WTC11 (cell line): ENCODE measurements at regions not wholly inside any gene's neighbourhood (a gene's known extent, or its start where the extent isn't known, plus 50 kb on each side); places are given as distances from the start of the nearest gene placed in this dataset.

ENCODE experiments used
- ATF1 ChIP-seq: sonication (generic); formaldehyde crosslinking; IDR thresholded peaks from 2 replicates; pipeline ENCODE4 v1.8.1; 2023; ENCODE audit warnings: mild to moderate bottlenecking, moderate library complexity, missing genetic modification reagents
- ATF6 ChIP-seq: sonication (generic); formaldehyde crosslinking; IDR thresholded peaks from 2 replicates; pipeline ENCODE4 v1.8.1; 2023; ENCODE audit warnings: mild to moderate bottlenecking, missing genetic modification reagents
- CBFB ChIP-seq: sonication (generic); formaldehyde crosslinking; IDR thresholded peaks from 2 replicates; pipeline ENCODE4 v1.8.1; 2022; ENCODE audit warnings: mild to moderate bottlenecking, low read depth, missing genetic modification reagents
- CREM ChIP-seq: sonication (generic); formaldehyde crosslinking; IDR thresholded peaks from 2 replicates; pipeline ENCODE4 v1.8.1; 2022; ENCODE audit warnings: mild to moderate bottlenecking, missing genetic modification reagents, moderate library complexity
- E2F5 ChIP-seq: sonication (generic); formaldehyde crosslinking; IDR thresholded peaks from 2 replicates; pipeline ENCODE4 v1.8.1; 2022; ENCODE audit warnings: mild to moderate bottlenecking, moderate library complexity, missing genetic modification reagents
- ERG ChIP-seq: fragments of 250-450 bp; sonication (Bioruptor Pico); IDR thresholded peaks from 2 replicates; pipeline ENCODE4 v1.8.0; 2021; ENCODE audit warnings: mild to moderate bottlenecking
- ESRRA ChIP-seq: sonication (generic); formaldehyde crosslinking; IDR thresholded peaks from 2 replicates; pipeline ENCODE4 v1.8.1; 2022; ENCODE audit warnings: mild to moderate bottlenecking, missing genetic modification reagents, borderline replicate concordance
- ETV6 ChIP-seq: sonication (generic); formaldehyde crosslinking; IDR thresholded peaks from 2 replicates; pipeline ENCODE4 v1.8.1; 2022; ENCODE audit warnings: mild to moderate bottlenecking, missing genetic modification reagents
- FOXP4 ChIP-seq: sonication (generic); formaldehyde crosslinking; IDR thresholded peaks from 2 replicates; pipeline ENCODE4 v1.8.0; 2022; ENCODE audit warnings: mild to moderate bottlenecking, missing genetic modification reagents
- NFATC4 ChIP-seq: fragments of 250-450 bp; sonication (Bioruptor Pico); IDR thresholded peaks from 2 replicates; pipeline ENCODE4 v1.9.0; 2021; ENCODE audit warnings: mild to moderate bottlenecking
- NR2C2 ChIP-seq: sonication (generic); formaldehyde crosslinking; IDR thresholded peaks from 2 replicates; pipeline ENCODE4 v1.8.0; 2022; ENCODE audit warnings: mild to moderate bottlenecking, missing genetic modification reagents
- RORB ChIP-seq: fragments of 250-450 bp; sonication (Bioruptor Pico); IDR thresholded peaks from 2 replicates; pipeline ENCODE4 v1.9.0; 2021; ENCODE audit warnings: mild to moderate bottlenecking
- SP1 ChIP-seq: sonication (generic); formaldehyde crosslinking; conservative IDR thresholded peaks from 2 replicates; pipeline ENCODE4 v1.8.1; 2022; ENCODE audit warnings: missing genetic modification reagents
- ZNF121 ChIP-seq: sonication (generic); formaldehyde crosslinking; IDR thresholded peaks from 2 replicates; pipeline ENCODE4 v1.8.0; 2023; ENCODE audit warnings: missing genetic modification reagents
- ZNF232 ChIP-seq: sonication (generic); formaldehyde crosslinking; IDR thresholded peaks from 2 replicates; pipeline ENCODE4 v1.8.0; 2022; ENCODE audit warnings: mild to moderate bottlenecking, missing genetic modification reagents
- ZNF317 ChIP-seq: sonication (generic); formaldehyde crosslinking; IDR thresholded peaks from 2 replicates; pipeline ENCODE4 v1.8.1; 2023; ENCODE audit warnings: low read depth, mild to moderate bottlenecking, moderate library complexity, missing genetic modification reagents, borderline replicate concordance
- ZNF512 ChIP-seq: sonication (generic); formaldehyde crosslinking; IDR thresholded peaks from 2 replicates; pipeline ENCODE4 v1.8.1; 2022; ENCODE audit warnings: missing genetic modification reagents, borderline replicate concordance
- ZNF671 ChIP-seq: fragments of 250-450 bp; sonication (Bioruptor Pico); IDR thresholded peaks from 2 replicates; pipeline ENCODE4 v1.8.0; 2021; ENCODE audit warnings: mild to moderate bottlenecking
- TF ChIP-seq, protein P1 (sequence below): fragments of 250-450 bp; sonication (Bioruptor Pico); conservative IDR thresholded peaks from 2 replicates; pipeline ENCODE4 v1.9.0; 2021; ENCODE audit warnings: mild to moderate bottlenecking
- TF ChIP-seq, protein P2 (sequence below): sonication (generic); formaldehyde crosslinking; conservative IDR thresholded peaks from 2 replicates; pipeline ENCODE4 v1.8.1; 2022; ENCODE audit warnings: mild to moderate bottlenecking, missing genetic modification reagents
- TF ChIP-seq, protein P3 (sequence below): sonication (generic); formaldehyde crosslinking; IDR thresholded peaks from 2 replicates; pipeline ENCODE4 v1.8.0; 2022; ENCODE audit warnings: missing genetic modification reagents

GRCh38 chr4:189185810-189186432 lies 754.8 kb upstream of the FRG1 start (continued):
- TF ChIP-seq ZNF512 (no peak), ATF6 (CRISPR knock-in tag) (no peak), CREM (no peak), NR2C2 (CRISPR knock-in tag) (no peak), SP1 (CRISPR knock-in tag) (peak; percentile 62; the same call in 1 of the 2 replicates), ETV6 (peak; percentile 80; the same call in 1 of the 2 replicates), ATF1 (CRISPR knock-in tag) (no peak), ZNF121 (CRISPR knock-in tag) (no peak), E2F5 (CRISPR knock-in tag) (no peak), ZNF232 (CRISPR knock-in tag) (no peak), ZNF671 (no peak), ERG (CRISPR knock-in tag) (no peak), CBFB (no peak), FOXP4 (CRISPR knock-in tag) (peak; percentile 61; the same call in 1 of the 2 replicates), NFATC4 (CRISPR knock-in tag) (no peak), RORB (CRISPR knock-in tag) (no peak), ZNF317 (CRISPR knock-in tag) (no peak), ESRRA (CRISPR knock-in tag) (no peak)
- TF ChIP-seq, protein P1, sequence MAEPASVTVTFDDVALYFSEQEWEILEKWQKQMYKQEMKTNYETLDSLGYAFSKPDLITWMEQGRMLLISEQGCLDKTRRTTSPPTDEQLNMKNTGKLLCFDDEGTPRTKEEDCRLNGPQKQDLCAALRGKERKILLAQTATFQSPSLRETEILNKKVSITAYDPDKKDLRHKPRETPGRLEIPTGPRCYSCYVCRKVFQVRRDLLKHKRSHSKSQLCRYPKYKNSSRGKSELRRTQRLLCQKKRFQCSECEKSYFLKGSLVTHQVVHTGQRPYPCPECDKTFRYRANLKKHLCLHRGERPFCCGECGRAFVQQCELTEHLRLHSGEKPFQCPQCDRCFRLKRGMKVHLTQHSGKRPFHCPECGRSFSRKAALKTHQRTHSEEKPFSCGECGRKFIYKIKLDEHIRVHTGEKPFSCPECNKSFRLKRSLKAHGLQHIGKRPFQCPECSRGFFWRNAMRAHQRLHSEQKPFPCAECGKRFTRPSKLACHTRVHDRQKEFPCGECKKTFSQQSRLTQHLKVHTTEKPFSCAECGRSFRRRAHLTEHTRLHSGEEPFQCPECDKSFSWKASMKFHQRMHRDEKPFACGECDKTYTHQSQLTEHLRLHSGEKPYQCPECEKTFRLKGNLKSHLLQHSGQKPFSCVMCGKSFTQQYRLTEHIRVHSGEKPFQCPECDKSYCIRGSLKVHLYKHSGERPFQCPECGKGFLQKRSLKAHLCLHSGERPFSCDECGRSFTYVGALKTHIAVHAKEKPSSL (CRISPR knock-in tag) = no peak
- TF ChIP-seq, protein P2, sequence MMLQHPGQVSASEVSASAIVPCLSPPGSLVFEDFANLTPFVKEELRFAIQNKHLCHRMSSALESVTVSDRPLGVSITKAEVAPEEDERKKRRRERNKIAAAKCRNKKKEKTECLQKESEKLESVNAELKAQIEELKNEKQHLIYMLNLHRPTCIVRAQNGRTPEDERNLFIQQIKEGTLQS (CRISPR knock-in tag) = no peak
- TF ChIP-seq, protein P3, sequence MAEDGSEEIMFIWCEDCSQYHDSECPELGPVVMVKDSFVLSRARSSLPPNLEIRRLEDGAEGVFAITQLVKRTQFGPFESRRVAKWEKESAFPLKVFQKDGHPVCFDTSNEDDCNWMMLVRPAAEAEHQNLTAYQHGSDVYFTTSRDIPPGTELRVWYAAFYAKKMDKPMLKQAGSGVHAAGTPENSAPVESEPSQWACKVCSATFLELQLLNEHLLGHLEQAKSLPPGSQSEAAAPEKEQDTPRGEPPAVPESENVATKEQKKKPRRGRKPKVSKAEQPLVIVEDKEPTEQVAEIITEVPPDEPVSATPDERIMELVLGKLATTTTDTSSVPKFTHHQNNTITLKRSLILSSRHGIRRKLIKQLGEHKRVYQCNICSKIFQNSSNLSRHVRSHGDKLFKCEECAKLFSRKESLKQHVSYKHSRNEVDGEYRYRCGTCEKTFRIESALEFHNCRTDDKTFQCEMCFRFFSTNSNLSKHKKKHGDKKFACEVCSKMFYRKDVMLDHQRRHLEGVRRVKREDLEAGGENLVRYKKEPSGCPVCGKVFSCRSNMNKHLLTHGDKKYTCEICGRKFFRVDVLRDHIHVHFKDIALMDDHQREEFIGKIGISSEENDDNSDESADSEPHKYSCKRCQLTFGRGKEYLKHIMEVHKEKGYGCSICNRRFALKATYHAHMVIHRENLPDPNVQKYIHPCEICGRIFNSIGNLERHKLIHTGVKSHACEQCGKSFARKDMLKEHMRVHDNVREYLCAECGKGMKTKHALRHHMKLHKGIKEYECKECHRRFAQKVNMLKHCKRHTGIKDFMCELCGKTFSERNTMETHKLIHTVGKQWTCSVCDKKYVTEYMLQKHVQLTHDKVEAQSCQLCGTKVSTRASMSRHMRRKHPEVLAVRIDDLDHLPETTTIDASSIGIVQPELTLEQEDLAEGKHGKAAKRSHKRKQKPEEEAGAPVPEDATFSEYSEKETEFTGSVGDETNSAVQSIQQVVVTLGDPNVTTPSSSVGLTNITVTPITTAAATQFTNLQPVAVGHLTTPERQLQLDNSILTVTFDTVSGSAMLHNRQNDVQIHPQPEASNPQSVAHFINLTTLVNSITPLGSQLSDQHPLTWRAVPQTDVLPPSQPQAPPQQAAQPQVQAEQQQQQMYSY (CRISPR knock-in tag) = no peak
